NB4 (cell line): ENCODE measurements at regions not wholly inside any gene's neighbourhood (a gene's known extent, or its start where the extent isn't known, plus 50 kb on each side); places are given as distances from the start of the nearest gene placed in this dataset.

ENCODE experiments used
- DNase-seq: peaks from one replicate; pipeline ENCODE4 v3.0.0; 2010; ENCODE audit warnings: low read depth
- H3K4me3 ChIP-seq: one replicate; pipeline ENCODE4 v1.5.1; 2011; ENCODE audit warnings: mild to moderate bottlenecking, low read depth, low read length, moderate library complexity
- CTCF ChIP-seq: IDR thresholded peaks from one replicate; pipeline ENCODE4 v1.5.1; 2012; ENCODE audit warnings: low read depth, low read length
- MAX ChIP-seq: IDR thresholded peaks from 2 replicates; pipeline ENCODE4 v1.6.1; 2011; ENCODE audit warnings: low read depth, low read length
- MYC ChIP-seq: IDR thresholded peaks from 2 replicates; pipeline ENCODE4 v1.6.1; 2011; ENCODE audit warnings: low read depth, low read length
- POLR2A ChIP-seq: IDR thresholded peaks from 2 replicates; pipeline ENCODE4 v1.6.1; 2011; ENCODE audit warnings: mild to moderate bottlenecking; ENCODE audit not compliant: insufficient read length; ENCODE audit errors: extremely low read depth

GRCh38 chr2:58584606-58585118 lies 343.5 kb upstream of the FANCL start:
- TF ChIP-seq POLR2A (no peak), CTCF (no peak), MYC (no peak), MAX (no peak)
- no peak for DNase-seq
- no peak overlapping the region for H3K4me3 ChIP-seq

GRCh38 chr2:58578276-58578675 lies 337.2 kb upstream of the FANCL start:
- no peak for TF ChIP-seq MAX
- no peak overlapping the region for H3K4me3 ChIP-seq
- DNase-seq: no peak

- no peak overlapping the region for H3K4me3 ChIP-seq
- TF ChIP-seq CTCF: no peak
- no peak for TF ChIP-seq MAX
- no peak for TF ChIP-seq MYC
- no peak for TF ChIP-seq POLR2A
- no peak for DNase-seq
Observed at GRCh38 chr2:58574873-58575272, 333.7 kb upstream of the FANCL start.

GRCh38 chr2:58572731-58573130 lies 331.6 kb upstream of the FANCL start:
- no peak for TF ChIP-seq MYC
- no peak for TF ChIP-seq POLR2A
- no peak for TF ChIP-seq CTCF
- TF ChIP-seq MAX: no peak
- no peak for DNase-seq
- H3K4me3 ChIP-seq: no peak overlapping the region

GRCh38 chr2:58571181-58571852 lies 330.2 kb upstream of the FANCL start:
- no peak overlapping the region for H3K4me3 ChIP-seq
- peak; percentile 70 for DNase-seq
- TF ChIP-seq POLR2A (no peak), CTCF (peak; percentile 71)

- no peak for DNase-seq
- no peak overlapping the region for H3K4me3 ChIP-seq
- TF ChIP-seq MYC: no peak
- TF ChIP-seq POLR2A: no peak
- TF ChIP-seq MAX: no peak
- TF ChIP-seq CTCF: no peak
Observed at GRCh38 chr2:58569475-58570185, 328.5 kb upstream of the FANCL start.
